ENCODE measurements at regions not wholly inside any gene's neighbourhood (a gene's known extent, or its start where the extent isn't known, plus 50 kb on each side); places are given as distances from the start of the nearest gene placed in this dataset.
A peak's percentile ranks its signal among the peaks of the same experiment; 100 is the strongest.

GRCh38 chr14:65225299-65226159 is 123.2 kb upstream of the MAX start:
- Histone ChIP-seq H3K4me2 (ENCODE audit: low read length) (no peak overlapping the region), H3K79me2 (ENCODE audit: control insufficient read depth, insufficient read depth, low read length) (no peaks in the 10 kb centered on the region), H2BK5ac (ENCODE audit: low read length) (peak overlapping the region; percentile 64), H2BK120ac (ENCODE audit: low read depth, low read length) (no peak overlapping the region), H4K5ac (ENCODE audit: low read length) (no peak overlapping the region), H3K4me1 (ENCODE audit: control insufficient read depth, low read depth, low read length) (peaks cover 5% of the 10 kb centered on the region), H3K56ac (ENCODE audit: low read length) (peak overlapping the region; percentile 63), H3K27me3 (ENCODE audit: insufficient read depth, low read length, poor library complexity) (no peaks in the 10 kb centered on the region), H3K4me3 (ENCODE audit: low read length) (no peak overlapping the region), H2AK5ac (ENCODE audit: low read length) (peak overlapping the region; percentile 76), H3K4ac (ENCODE audit: low read depth, low read length) (no peak overlapping the region), H4K8ac (ENCODE audit: low read depth, low read length) (no peak overlapping the region), H3K27ac (ENCODE audit: low read depth, low read length) (peak overlapping the region; percentile 58), H3K36me3 (ENCODE audit: control insufficient read depth, insufficient read depth, low read length) (no peaks in the 10 kb centered on the region), H3K79me1 (ENCODE audit: low read length) (no peaks in the 10 kb centered on the region), H3K18ac (ENCODE audit: low read length) (peak overlapping the region; percentile 10), H3K9ac (ENCODE audit: low read length) (no peak overlapping the region), H3K23ac (ENCODE audit: low read length) (no peak overlapping the region), H2BK15ac (replicated peaks; ENCODE audit: low read depth) (no peak overlapping the region)
- WGBS (ENCODE audit: extremely low coverage, insufficient coverage, low lambda C conversion rate), result no CpG with 5 or more reads among the region's 9 CpGs
- no peak for DNase-seq

GRCh38 chr14:65226824-65227604 is 124.7 kb upstream of the MAX start:
- Histone ChIP-seq H3K27ac (ENCODE audit: low read depth, low read length) (peak overlapping the region; percentile 70), H3K79me2 (ENCODE audit: control insufficient read depth, insufficient read depth, low read length) (no peaks in the 10 kb centered on the region)

GRCh38 chr14:65228436-65228835 is 126.1 kb upstream of the MAX start:
- H3K4me2 ChIP-seq (ENCODE audit: low read length), result no peak overlapping the region
- H3K56ac ChIP-seq (ENCODE audit: low read length), result peak overlapping the region; percentile 22
- H3K79me1 ChIP-seq (ENCODE audit: low read length), result no peaks in the 10 kb centered on the region
- H3K18ac ChIP-seq (ENCODE audit: low read length), result no peak overlapping the region
- H4K5ac ChIP-seq (ENCODE audit: low read length), result no peak overlapping the region
- no peak overlapping the region for H2BK5ac ChIP-seq (ENCODE audit: low read length)
- peaks cover 5% of the 10 kb centered on the region for H3K4me1 ChIP-seq (ENCODE audit: control insufficient read depth, low read depth, low read length)
- H4K8ac ChIP-seq (ENCODE audit: low read depth, low read length), result no peak overlapping the region
- no peaks in the 10 kb centered on the region for H3K27me3 ChIP-seq (ENCODE audit: insufficient read depth, low read length, poor library complexity)
- no peak overlapping the region for H3K23ac ChIP-seq (ENCODE audit: low read length)
- no peaks in the 10 kb centered on the region for H3K79me2 ChIP-seq (ENCODE audit: control insufficient read depth, insufficient read depth, low read length)
- H3K9ac ChIP-seq (ENCODE audit: low read length), result no peak overlapping the region
- H2BK15ac ChIP-seq (replicated peaks; ENCODE audit: low read depth), result no peak overlapping the region
- no peak overlapping the region for H3K4me3 ChIP-seq (ENCODE audit: low read length)
- H3K27ac ChIP-seq (ENCODE audit: low read depth, low read length), result no peak overlapping the region
- no CpG with 5 or more reads among the region's 2 CpGs for WGBS (ENCODE audit: extremely low coverage, insufficient coverage, low lambda C conversion rate)
- H2AK5ac ChIP-seq (ENCODE audit: low read length), result peak overlapping the region; percentile 73
- H3K36me3 ChIP-seq (ENCODE audit: control insufficient read depth, insufficient read depth, low read length), result no peaks in the 10 kb centered on the region
- H2BK120ac ChIP-seq (ENCODE audit: low read depth, low read length), result no peak overlapping the region
- DNase-seq, result no peak
- no peak overlapping the region for H3K4ac ChIP-seq (ENCODE audit: low read depth, low read length)

More at GRCh38 chr14:65226824-65227604, 124.7 kb upstream of the MAX start:
- no peak overlapping the region for H3K4me3 ChIP-seq (ENCODE audit: low read length)
- peak overlapping the region; percentile 56 for H2BK5ac ChIP-seq (ENCODE audit: low read length)
- no peak overlapping the region for H3K9ac ChIP-seq (ENCODE audit: low read length)
- H3K27me3 ChIP-seq (ENCODE audit: insufficient read depth, low read length, poor library complexity), result no peaks in the 10 kb centered on the region
- H3K23ac ChIP-seq (ENCODE audit: low read length), result no peak overlapping the region
- no peak overlapping the region for H2BK120ac ChIP-seq (ENCODE audit: low read depth, low read length)
- no peak overlapping the region for H4K5ac ChIP-seq (ENCODE audit: low read length)
- peaks cover 5% of the 10 kb centered on the region for H3K4me1 ChIP-seq (ENCODE audit: control insufficient read depth, low read depth, low read length)
- peak overlapping the region; percentile 27 for H3K56ac ChIP-seq (ENCODE audit: low read length)
- no peak overlapping the region for H3K4ac ChIP-seq (ENCODE audit: low read depth, low read length)
- WGBS (ENCODE audit: extremely low coverage, insufficient coverage, low lambda C conversion rate), result no CpG with 5 or more reads among the region's 7 CpGs
- H2BK15ac ChIP-seq (replicated peaks; ENCODE audit: low read depth), result no peak overlapping the region
- no peak overlapping the region for H3K4me2 ChIP-seq (ENCODE audit: low read length)
- H3K79me1 ChIP-seq (ENCODE audit: low read length), result no peaks in the 10 kb centered on the region
- DNase-seq, result peak; percentile 55
- H3K18ac ChIP-seq (ENCODE audit: low read length), result no peak overlapping the region
- no peaks in the 10 kb centered on the region for H3K36me3 ChIP-seq (ENCODE audit: control insufficient read depth, insufficient read depth, low read length)
- H4K8ac ChIP-seq (ENCODE audit: low read depth, low read length), result no peak overlapping the region
- H2AK5ac ChIP-seq (ENCODE audit: low read length), result no peak overlapping the region

GRCh38 chr14:65228956-65229747 is 126.8 kb upstream of the MAX start:
- peak overlapping the region; percentile 73 for H2AK5ac ChIP-seq (ENCODE audit: low read length)
- no peaks in the 10 kb centered on the region for H3K36me3 ChIP-seq (ENCODE audit: control insufficient read depth, insufficient read depth, low read length)
- H3K27ac ChIP-seq (ENCODE audit: low read depth, low read length), result peak overlapping the region; percentile 18
- peak overlapping the region; percentile 43 for H4K8ac ChIP-seq (ENCODE audit: low read depth, low read length)
- no peaks in the 10 kb centered on the region for H3K27me3 ChIP-seq (ENCODE audit: insufficient read depth, low read length, poor library complexity)
- H3K18ac ChIP-seq (ENCODE audit: low read length), result peak overlapping the region; percentile 35
- H4K5ac ChIP-seq (ENCODE audit: low read length), result no peak overlapping the region
- H3K4ac ChIP-seq (ENCODE audit: low read depth, low read length), result peak overlapping the region; percentile 5
- no peak for DNase-seq
- H3K79me2 ChIP-seq (ENCODE audit: control insufficient read depth, insufficient read depth, low read length), result no peaks in the 10 kb centered on the region
- no peak overlapping the region for H2BK15ac ChIP-seq (replicated peaks; ENCODE audit: low read depth)
- H3K4me2 ChIP-seq (ENCODE audit: low read length), result no peak overlapping the region
- no peak overlapping the region for H2BK5ac ChIP-seq (ENCODE audit: low read length)
- H3K23ac ChIP-seq (ENCODE audit: low read length), result no peak overlapping the region
- no peak overlapping the region for H3K9ac ChIP-seq (ENCODE audit: low read length)
- peaks cover 5% of the 10 kb centered on the region for H3K4me1 ChIP-seq (ENCODE audit: control insufficient read depth, low read depth, low read length)
- H3K79me1 ChIP-seq (ENCODE audit: low read length), result no peaks in the 10 kb centered on the region
- H3K4me3 ChIP-seq (ENCODE audit: low read length), result no peak overlapping the region
- peak overlapping the region; percentile 77 for H3K56ac ChIP-seq (ENCODE audit: low read length)
- H2BK120ac ChIP-seq (ENCODE audit: low read depth, low read length), result peak overlapping the region; percentile 76
- no CpG with 5 or more reads among the region's 8 CpGs for WGBS (ENCODE audit: extremely low coverage, insufficient coverage, low lambda C conversion rate)

GRCh38 chr14:65229748-65230728 is 127.7 kb upstream of the MAX start:
- Histone ChIP-seq H3K56ac (ENCODE audit: low read length) (peak overlapping the region; percentile 77), H3K4me1 (ENCODE audit: control insufficient read depth, low read depth, low read length) (peaks cover 5% of the 10 kb centered on the region), H2BK5ac (ENCODE audit: low read length) (no peak overlapping the region), H3K79me1 (ENCODE audit: low read length) (no peaks in the 10 kb centered on the region), H3K4me3 (ENCODE audit: low read length) (no peak overlapping the region), H3K18ac (ENCODE audit: low read length) (peak overlapping the region; percentile 35), H4K5ac (ENCODE audit: low read length) (no peak overlapping the region), H3K4me2 (ENCODE audit: low read length) (no peak overlapping the region), H2BK15ac (replicated peaks; ENCODE audit: low read depth) (peak overlapping the region; percentile 89), H2AK5ac (ENCODE audit: low read length) (no peak overlapping the region), H3K9ac (ENCODE audit: low read length) (peak overlapping the region; percentile 44), H3K27ac (ENCODE audit: low read depth, low read length) (peak overlapping the region; percentile 18), H2BK120ac (ENCODE audit: low read depth, low read length) (peak overlapping the region; percentile 76), H3K27me3 (ENCODE audit: insufficient read depth, low read length, poor library complexity) (no peaks in the 10 kb centered on the region), H4K8ac (ENCODE audit: low read depth, low read length) (peak overlapping the region; percentile 43), H3K79me2 (ENCODE audit: control insufficient read depth, insufficient read depth, low read length) (no peaks in the 10 kb centered on the region), H3K4ac (ENCODE audit: low read depth, low read length) (peak overlapping the region; percentile 5), H3K36me3 (ENCODE audit: control insufficient read depth, insufficient read depth, low read length) (no peaks in the 10 kb centered on the region), H3K23ac (ENCODE audit: low read length) (no peak overlapping the region)
- DNase-seq, result peak; percentile 57
- WGBS (ENCODE audit: extremely low coverage, insufficient coverage, low lambda C conversion rate), result no CpG with 5 or more reads among the region's 28 CpGs

Data from mesendoderm (in vitro differentiated cells).